Activated CD8-positive, alpha-beta memory T cell treated with anti-CD3 and anti-CD28 coated beads, Interleukin-2, amount 10 ng/mL, durations not matched to agents 7 days and 5 days (primary cell): ENCODE measurements at regions not wholly inside any gene's neighbourhood (a gene's known extent, or its start where the extent isn't known, plus 50 kb on each side); places are given as distances from the start of the nearest gene placed in this dataset.

Experiments
- ATAC-seq: fragments of 150-1000 bp; cut with Tn5 transposase; one replicate; pipeline ENCODE4 v1.10.0; 2021; ENCODE audit warnings: moderate library complexity
- CTCF ChIA-PET: fragments of 350-600 bp; sonication (Branson Sonifier 250); formaldehyde crosslinking; loops from one replicate; lab custom pipeline; 2021; ENCODE audit warnings: antibody characterized with exemption; lab: Charles Lee
- DNase-seq: peaks from one replicate; pipeline ENCODE4 v3.0.0-alpha.2; 2020
- H3K27ac Mint-ChIP-seq: one replicate; pipeline ENCODE4 v1.8.0; 2021; ENCODE audit warnings: mild to moderate bottlenecking, mixed read lengths
- H3K27me3 Mint-ChIP-seq: one replicate; pipeline ENCODE4 v1.8.0; 2021; ENCODE audit warnings: mixed read lengths
- H3K36me3 Mint-ChIP-seq: one replicate; pipeline ENCODE4 v1.8.0; 2021; ENCODE audit warnings: mild to moderate bottlenecking, mixed read lengths
- H3K4me1 Mint-ChIP-seq: one replicate; pipeline ENCODE4 v1.8.0; 2021; ENCODE audit warnings: mixed read lengths
- H3K4me3 Mint-ChIP-seq: one replicate; pipeline ENCODE4 v1.8.0; 2021; ENCODE audit warnings: mild to moderate bottlenecking, moderate library complexity, mixed read lengths
- H3K9me3 Mint-ChIP-seq: one replicate; pipeline ENCODE4 v1.8.0; 2022; ENCODE audit warnings: low read depth, mixed read lengths

- H3K27ac Mint-ChIP-seq = no peak overlapping the region
- no peak for DNase-seq
- no peak for ATAC-seq
- H3K36me3 Mint-ChIP-seq = no peaks in the 10 kb centered on the region
- no peaks in the 10 kb centered on the region for H3K4me1 Mint-ChIP-seq
- no peak overlapping the region for H3K4me3 Mint-ChIP-seq
- peaks cover 10% of the 10 kb centered on the region for H3K9me3 Mint-ChIP-seq
- no peaks in the 10 kb centered on the region for H3K27me3 Mint-ChIP-seq
- CTCF ChIA-PET = no interaction called here
Measured at GRCh38 chr5:118208031-118208453, 780.3 kb downstream of the DTWD2 start.

DNA sequence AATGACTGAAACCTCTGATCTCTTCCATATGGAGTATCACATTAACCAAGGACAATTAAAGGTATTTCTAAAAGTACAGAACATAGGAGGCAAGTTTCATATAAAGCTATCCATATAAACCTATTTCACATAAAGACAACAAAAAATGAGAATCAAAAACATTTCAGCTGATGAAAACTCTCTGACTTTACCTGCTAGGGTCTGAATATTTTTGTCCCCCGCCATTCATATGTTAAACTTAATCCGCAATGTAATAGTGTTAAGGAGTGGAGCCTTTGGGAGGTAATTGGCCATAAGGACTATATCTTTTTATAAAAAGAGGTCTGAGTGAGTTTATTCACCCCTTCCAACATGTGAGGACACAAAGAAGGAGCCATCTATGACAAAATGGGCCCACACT lies 788.5 kb downstream of the DTWD2 start:
- Mint-ChIP-seq H3K27ac (no peak overlapping the region), H3K4me3 (no peak overlapping the region), H3K4me1 (no peaks in the 10 kb centered on the region), H3K36me3 (no peaks in the 10 kb centered on the region), H3K27me3 (no peaks in the 10 kb centered on the region), H3K9me3 (peaks cover 5% of the 10 kb centered on the region)
- no peak for ATAC-seq
- CTCF ChIA-PET = no interaction called here
- DNase-seq = no peak

DNA sequence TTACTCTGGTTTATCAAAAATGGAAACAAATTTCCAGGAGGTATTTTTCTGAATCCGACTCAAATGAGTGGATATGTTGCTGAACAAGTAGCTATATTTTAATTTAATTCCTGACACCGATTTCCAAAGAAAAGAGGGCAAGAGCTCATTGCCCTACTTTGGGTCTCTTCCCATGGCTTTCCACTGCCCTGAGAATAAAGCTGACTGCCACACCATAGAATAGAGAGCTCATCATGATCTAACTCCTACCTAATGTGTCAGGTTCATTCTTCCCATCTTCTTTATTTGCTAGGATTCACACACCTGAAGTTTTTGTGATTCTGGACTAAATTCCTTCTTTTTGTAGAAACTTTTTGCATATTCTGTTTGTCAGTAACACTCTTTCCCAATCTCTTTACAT lies 792.1 kb downstream of the DTWD2 start:
- Mint-ChIP-seq H3K4me1 (no peaks in the 10 kb centered on the region), H3K36me3 (no peaks in the 10 kb centered on the region), H3K9me3 (peaks cover 5% of the 10 kb centered on the region), H3K27ac (no peak overlapping the region), H3K27me3 (no peaks in the 10 kb centered on the region), H3K4me3 (no peak overlapping the region)
- no peak for ATAC-seq
- CTCF ChIA-PET = no interaction called here
- DNase-seq = no peak

DNA sequence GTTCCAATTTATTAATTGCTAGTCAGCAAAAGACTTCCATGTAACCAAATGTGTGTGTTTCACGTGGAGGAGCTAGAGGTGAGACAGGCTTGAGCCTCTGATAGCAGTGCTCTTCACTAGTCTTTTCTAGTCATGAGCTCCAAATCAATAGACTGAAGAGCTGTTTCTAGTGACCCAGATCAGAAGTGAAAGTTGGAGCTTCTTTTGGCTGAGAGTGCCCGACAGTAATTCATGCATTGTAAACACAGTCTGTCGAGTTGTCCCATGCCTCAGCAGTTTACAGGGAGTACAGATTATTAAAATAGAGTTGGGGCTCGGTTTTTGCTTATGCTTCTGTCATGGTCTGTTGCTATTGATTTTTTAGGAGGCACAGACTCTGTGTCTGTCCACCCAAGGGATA lies 793.1 kb downstream of the DTWD2 start:
- H3K36me3 Mint-ChIP-seq = no peaks in the 10 kb centered on the region
- ATAC-seq (no peak), DNase-seq (no peak)
- H3K9me3 Mint-ChIP-seq = peaks cover 5% of the 10 kb centered on the region
- CTCF ChIA-PET = no interaction called here
- H3K27me3 Mint-ChIP-seq = no peaks in the 10 kb centered on the region
- H3K4me1 Mint-ChIP-seq = no peaks in the 10 kb centered on the region
- no peak overlapping the region for H3K4me3 Mint-ChIP-seq
- H3K27ac Mint-ChIP-seq = no peak overlapping the region

DNA sequence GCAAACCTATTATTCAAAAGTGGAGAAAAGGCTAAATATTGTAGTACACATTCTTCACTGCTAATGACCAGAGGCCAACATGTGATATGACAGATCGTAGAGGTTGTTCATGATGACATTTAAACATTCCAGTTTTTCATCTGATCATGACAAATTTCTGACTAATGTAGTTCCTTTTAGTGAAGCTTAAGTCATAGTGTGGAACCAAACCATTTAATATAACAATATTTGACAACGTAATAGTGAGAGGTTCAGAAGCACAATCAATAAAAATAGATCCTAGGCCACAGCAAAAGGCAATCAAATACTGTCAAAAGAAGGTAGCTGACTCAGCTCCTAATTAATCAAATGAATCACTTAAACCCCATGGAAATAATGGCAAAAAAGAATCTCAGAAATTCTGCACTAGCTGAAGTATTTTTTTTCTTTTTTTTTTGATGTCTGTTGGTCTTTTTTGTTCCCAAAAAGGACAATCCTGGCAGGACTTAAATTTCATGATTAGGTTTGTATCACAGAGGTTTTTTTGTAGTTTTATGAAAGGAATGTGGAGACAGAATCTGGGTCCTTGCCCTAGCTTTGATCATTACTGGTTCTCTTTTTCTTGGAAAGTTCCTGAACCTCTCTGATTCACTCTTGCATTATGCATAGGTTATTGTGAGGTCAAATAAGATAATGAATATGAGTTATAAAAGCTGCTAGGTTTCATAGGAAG lies 795.0 kb downstream of the DTWD2 start:
- Mint-ChIP-seq H3K4me1 (no peaks in the 10 kb centered on the region), H3K4me3 (no peak overlapping the region), H3K27ac (no peak overlapping the region), H3K36me3 (no peaks in the 10 kb centered on the region), H3K27me3 (no peaks in the 10 kb centered on the region), H3K9me3 (peaks cover 5% of the 10 kb centered on the region)
- CTCF ChIA-PET = no interaction called here
- ATAC-seq (no peak), DNase-seq (no peak)

- CTCF ChIA-PET = no interaction called here
- Mint-ChIP-seq H3K4me3 (no peak overlapping the region), H3K4me1 (no peaks in the 10 kb centered on the region), H3K27ac (no peak overlapping the region), H3K27me3 (no peaks in the 10 kb centered on the region), H3K9me3 (peaks cover 14% of the 10 kb centered on the region), H3K36me3 (no peaks in the 10 kb centered on the region)
- DNase-seq = no peak
- no peak for ATAC-seq
Measured at GRCh38 chr5:118185018-118185417, 803.3 kb downstream of the DTWD2 start.

DNA sequence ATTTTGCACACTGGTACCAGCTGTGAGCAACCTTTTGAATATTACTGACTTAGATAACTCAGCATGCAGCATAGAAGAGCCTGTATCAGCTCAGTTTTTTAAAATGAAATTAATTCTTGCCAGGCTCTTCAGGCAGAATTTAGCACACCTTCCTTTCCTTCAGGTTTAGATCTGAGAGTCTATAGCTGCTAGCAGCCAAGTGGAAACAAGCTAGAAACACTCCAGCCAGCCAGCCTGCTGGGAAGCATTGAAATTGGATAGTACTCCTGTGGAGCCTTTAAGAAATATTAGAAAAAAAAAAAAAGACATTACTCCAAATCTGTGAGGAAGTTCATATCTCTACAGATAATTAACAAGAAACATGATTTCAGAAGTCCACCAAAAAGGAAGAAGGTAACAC lies 812.2 kb downstream of the DTWD2 start:
- H3K4me3 Mint-ChIP-seq = no peak overlapping the region
- DNase-seq = no peak
- no peak for ATAC-seq
- H3K36me3 Mint-ChIP-seq = no peaks in the 10 kb centered on the region
- H3K27me3 Mint-ChIP-seq = no peaks in the 10 kb centered on the region
- H3K9me3 Mint-ChIP-seq = peaks cover 15% of the 10 kb centered on the region
- no peaks in the 10 kb centered on the region for H3K4me1 Mint-ChIP-seq
- CTCF ChIA-PET = interaction anchor here (1.0 kb wide), 1 partner anchor 12 kb away, joined by 3 read pairs; no protein-coding TSS in a partner anchor
- no peak overlapping the region for H3K27ac Mint-ChIP-seq

- ATAC-seq (no peak), DNase-seq (no peak)
- Mint-ChIP-seq H3K27ac (no peak overlapping the region), H3K4me3 (no peak overlapping the region), H3K27me3 (no peaks in the 10 kb centered on the region), H3K36me3 (no peaks in the 10 kb centered on the region), H3K4me1 (no peaks in the 10 kb centered on the region), H3K9me3 (peaks cover 9% of the 10 kb centered on the region)
- CTCF ChIA-PET = no interaction called here
Measured at GRCh38 chr5:118174671-118175070, 813.7 kb downstream of the DTWD2 start.

DNA sequence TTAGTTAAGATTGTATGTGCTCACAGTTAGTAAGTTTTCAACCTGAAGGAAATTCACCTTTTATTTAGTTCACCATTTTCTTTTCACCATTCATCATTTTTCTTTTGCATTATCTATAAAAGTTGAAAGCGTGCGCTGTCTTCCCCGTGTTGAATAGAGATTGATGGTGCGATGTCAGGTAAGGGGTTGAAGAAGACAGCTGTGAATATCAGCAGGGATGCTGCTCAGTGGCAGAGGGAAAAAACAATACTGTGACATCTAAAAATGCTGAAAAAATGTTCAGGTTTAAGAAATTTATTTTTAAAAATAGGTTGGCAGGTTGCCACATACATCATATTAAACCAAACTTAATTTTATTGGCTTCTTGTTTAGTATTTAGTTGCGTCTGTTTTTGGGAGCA lies 815.0 kb downstream of the DTWD2 start:
- Mint-ChIP-seq H3K9me3 (peaks cover 9% of the 10 kb centered on the region), H3K4me3 (no peak overlapping the region), H3K27me3 (no peaks in the 10 kb centered on the region), H3K27ac (no peak overlapping the region), H3K36me3 (no peaks in the 10 kb centered on the region), H3K4me1 (no peaks in the 10 kb centered on the region)
- DNase-seq (no peak), ATAC-seq (no peak)
- CTCF ChIA-PET = no interaction called here

DNA sequence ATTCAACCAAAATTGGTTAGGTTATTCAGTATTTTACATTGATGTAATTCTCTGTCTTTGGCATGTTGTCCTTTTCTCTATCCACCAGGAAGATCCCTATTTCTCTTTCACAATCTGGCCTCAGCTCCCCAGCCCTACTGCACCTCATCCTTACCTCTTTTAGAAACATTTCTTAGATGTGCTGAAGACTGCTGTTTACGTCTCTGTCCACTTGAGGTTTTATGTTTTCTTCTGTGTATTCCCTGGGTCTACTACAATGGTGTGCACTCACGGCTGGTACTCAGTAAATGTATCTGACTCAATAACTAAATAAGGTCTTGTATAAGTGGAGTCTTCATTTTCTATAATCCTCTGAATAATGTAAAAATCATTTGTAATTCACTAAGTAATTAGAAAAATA lies 822.7 kb downstream of the DTWD2 start:
- no peak for ATAC-seq
- Mint-ChIP-seq H3K9me3 (peaks cover 4% of the 10 kb centered on the region), H3K27ac (no peak overlapping the region), H3K4me3 (no peak overlapping the region), H3K27me3 (no peaks in the 10 kb centered on the region), H3K36me3 (no peaks in the 10 kb centered on the region), H3K4me1 (no peaks in the 10 kb centered on the region)
- CTCF ChIA-PET = no interaction called here
- DNase-seq = no peak

GRCh38 chr5:118156181-118156580 lies 832.2 kb downstream of the DTWD2 start:
- Mint-ChIP-seq H3K9me3 (peaks cover 7% of the 10 kb centered on the region), H3K4me3 (no peak overlapping the region), H3K4me1 (no peaks in the 10 kb centered on the region), H3K36me3 (no peaks in the 10 kb centered on the region), H3K27ac (no peak overlapping the region), H3K27me3 (no peaks in the 10 kb centered on the region)
- ATAC-seq (no peak), DNase-seq (no peak)
- CTCF ChIA-PET = no interaction called here

GRCh38 chr5:118146824-118147223 lies 841.5 kb downstream of the DTWD2 start:
- ATAC-seq = no peak

GRCh38 chr5:118144540-118144939 lies 843.8 kb downstream of the DTWD2 start:
- Mint-ChIP-seq H3K27ac (no peak overlapping the region), H3K9me3 (peaks cover 8% of the 10 kb centered on the region), H3K4me3 (no peak overlapping the region), H3K27me3 (no peaks in the 10 kb centered on the region), H3K36me3 (no peaks in the 10 kb centered on the region), H3K4me1 (no peaks in the 10 kb centered on the region)
- ATAC-seq (no peak), DNase-seq (no peak)
- CTCF ChIA-PET = no interaction called here

More at GRCh38 chr5:118146824-118147223, 841.5 kb downstream of the DTWD2 start:
- H3K9me3 Mint-ChIP-seq = peaks cover 8% of the 10 kb centered on the region
- no peaks in the 10 kb centered on the region for H3K4me1 Mint-ChIP-seq
- no peak overlapping the region for H3K27ac Mint-ChIP-seq
- no peak overlapping the region for H3K4me3 Mint-ChIP-seq
- H3K36me3 Mint-ChIP-seq = no peaks in the 10 kb centered on the region
- no peaks in the 10 kb centered on the region for H3K27me3 Mint-ChIP-seq
- CTCF ChIA-PET = no interaction called here
- DNase-seq = no peak

- no peaks in the 10 kb centered on the region for H3K4me1 Mint-ChIP-seq
- CTCF ChIA-PET = no interaction called here
- no peaks in the 10 kb centered on the region for H3K9me3 Mint-ChIP-seq
- DNase-seq = no peak
- no peak overlapping the region for H3K27ac Mint-ChIP-seq
- no peaks in the 10 kb centered on the region for H3K36me3 Mint-ChIP-seq
- no peak for ATAC-seq
- H3K27me3 Mint-ChIP-seq = no peaks in the 10 kb centered on the region
- H3K4me3 Mint-ChIP-seq = no peak overlapping the region
Measured at GRCh38 chr5:118139361-118139760, 849.0 kb downstream of the DTWD2 start.
